Activated CD4-positive, alpha-beta T cell treated with anti-CD3 and anti-CD28 coated beads, Interleukin-2, amount 50 U/mL, for 1 hour (primary cell): ENCODE measurements at regions not wholly inside any gene's neighbourhood (a gene's known extent, or its start where the extent isn't known, plus 50 kb on each side); places are given as distances from the start of the nearest gene placed in this dataset.
"Not testable (repeated sequence)": the region's sequence is repeated elsewhere in the genome, so short reads cannot be mapped to it uniquely, and the experiment has no call there.

Source experiments
- DNase-seq: peaks from one replicate; pipeline ENCODE4 v3.0.0-alpha.2; 2020

DNA sequence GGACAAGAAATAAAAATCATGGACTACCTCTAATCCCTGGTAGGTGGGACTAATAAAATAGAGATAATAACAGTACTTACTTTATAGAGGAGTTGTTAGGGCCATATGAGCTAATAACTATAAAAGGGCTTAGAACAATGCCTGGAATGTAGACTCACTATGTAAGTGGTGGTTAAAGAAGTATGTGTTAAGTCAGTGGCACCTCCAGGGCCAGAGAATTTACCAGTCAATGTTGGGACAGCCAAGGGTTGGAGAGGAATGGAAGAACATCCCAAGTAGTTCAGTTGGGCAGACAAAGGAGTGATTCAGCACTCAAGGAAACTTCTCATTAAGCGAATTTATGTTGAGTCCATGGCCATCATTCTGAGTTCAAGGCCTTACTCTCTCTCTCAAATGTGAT is 116.8 kb downstream of the OTOR start:
- DNase-seq, result no peak

- no peak for DNase-seq
Observed at GRCh38 chr20:16865406-16865805, 117.2 kb downstream of the OTOR start.

GRCh38 chr20:16873124-16873523 is 125.0 kb downstream of the OTOR start:
- DNase-seq, result not testable (repeated sequence)

DNA sequence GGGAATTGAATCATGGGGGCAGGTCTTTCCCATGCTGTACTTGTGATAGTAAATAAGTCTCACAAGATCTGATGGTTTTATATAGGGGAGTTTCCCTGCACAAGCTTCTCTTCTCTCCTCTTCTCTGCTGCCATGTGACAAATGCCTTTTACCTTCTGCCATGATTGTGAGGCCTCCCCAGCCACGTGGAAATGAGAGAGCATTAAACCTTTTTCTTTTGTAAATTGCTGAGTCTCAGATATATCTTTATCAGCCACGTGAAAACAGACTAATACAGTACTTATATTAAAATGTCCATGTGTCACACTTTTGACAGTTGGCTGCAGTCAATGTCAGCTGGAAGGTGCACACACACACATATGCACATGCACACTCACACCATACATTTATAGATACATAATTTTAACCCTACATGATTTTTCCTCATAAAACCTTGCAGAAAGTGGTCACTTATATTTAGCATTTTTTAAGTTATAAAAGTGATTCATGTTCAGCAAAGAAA is 128.9 kb downstream of the OTOR start:
- no peak for DNase-seq

GRCh38 chr20:16885746-16886145 is 137.6 kb downstream of the OTOR start:
- DNase-seq, result no peak

- no peak for DNase-seq
Observed at GRCh38 chr20:16898433-16898832, 150.3 kb downstream of the OTOR start.

GRCh38 chr20:16902662-16903061 is 154.5 kb downstream of the OTOR start:
- no peak for DNase-seq

- DNase-seq, result no peak
Observed at GRCh38 chr20:16904751-16905150, 156.6 kb downstream of the OTOR start.

GRCh38 chr20:16914277-16914676 is 166.1 kb downstream of the OTOR start:
- no peak for DNase-seq

DNA sequence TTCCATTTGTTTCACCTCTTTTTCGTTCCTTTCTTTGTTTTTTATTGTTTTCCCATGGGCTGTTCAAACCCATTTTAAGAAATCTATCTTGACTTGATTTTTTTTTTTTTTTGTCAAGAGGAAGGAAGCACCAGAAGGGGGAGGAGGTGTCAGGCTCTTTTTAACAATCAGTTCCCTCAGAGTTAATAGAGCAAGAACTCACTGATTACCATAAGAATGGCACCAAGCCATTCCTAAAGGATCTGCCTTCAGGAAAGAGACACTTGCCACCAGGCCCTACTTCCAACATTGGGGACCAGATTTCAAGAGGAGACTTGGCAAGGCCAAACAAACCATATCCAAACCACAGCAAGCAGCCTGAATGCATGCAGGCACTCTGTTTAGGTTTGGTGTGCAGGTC is 168.0 kb downstream of the OTOR start:
- DNase-seq, result no peak

GRCh38 chr20:16917636-16918035 is 169.5 kb downstream of the OTOR start:
- DNase-seq, result no peak

DNA sequence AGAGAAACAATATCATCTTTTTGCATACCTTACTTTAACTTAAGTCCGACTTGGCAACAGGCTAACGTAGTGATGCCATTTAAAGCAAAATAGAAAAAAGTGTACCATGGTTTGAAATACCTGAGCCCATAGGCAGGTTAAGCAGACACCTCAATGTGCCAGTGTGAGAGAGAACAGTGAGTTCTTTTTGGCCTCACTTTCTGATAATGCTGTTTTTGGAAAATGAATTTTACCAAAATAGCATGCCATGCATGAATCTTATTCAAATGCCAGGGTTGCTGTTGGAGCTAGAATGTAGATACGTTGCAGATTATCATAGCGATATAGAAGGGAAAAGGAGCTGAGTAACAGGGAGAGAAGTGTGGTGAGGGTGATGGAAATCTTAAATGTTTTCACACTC is 170.2 kb downstream of the OTOR start:
- no peak for DNase-seq

- DNase-seq, result no peak
Observed at GRCh38 chr20:16919841-16920240, 171.7 kb downstream of the OTOR start.

GRCh38 chr20:16922834-16923233 is 174.7 kb downstream of the OTOR start:
- no peak for DNase-seq

- DNase-seq, result no peak
Observed at GRCh38 chr20:16926626-16927430, 178.7 kb downstream of the OTOR start.

GRCh38 chr20:16929756-16930155 is 181.6 kb downstream of the OTOR start:
- no peak for DNase-seq

- DNase-seq, result no peak
Observed at GRCh38 chr20:16930656-16931055, 182.5 kb downstream of the OTOR start.

- no peak for DNase-seq
Observed at GRCh38 chr20:16939051-16939450, 190.9 kb downstream of the OTOR start.

DNA sequence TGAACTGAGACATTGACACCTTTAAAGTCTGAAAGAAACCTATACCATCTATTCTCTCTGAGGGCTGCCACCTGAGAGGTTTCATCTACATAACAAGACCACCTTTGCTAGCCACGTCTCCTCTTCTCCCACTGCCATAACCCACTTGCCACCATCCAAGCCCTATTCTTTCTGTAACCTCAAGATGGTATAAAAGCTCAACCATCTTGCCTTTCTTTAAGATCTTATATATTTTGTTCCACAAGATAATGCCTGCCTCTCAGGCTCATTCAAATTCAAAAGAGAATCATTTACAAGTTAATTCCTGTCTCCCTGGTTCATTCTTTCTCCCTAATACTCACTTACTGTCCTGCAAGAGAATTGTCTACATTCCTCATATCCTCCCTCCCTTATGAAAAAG is 192.5 kb downstream of the OTOR start:
- DNase-seq, result no peak

DNA sequence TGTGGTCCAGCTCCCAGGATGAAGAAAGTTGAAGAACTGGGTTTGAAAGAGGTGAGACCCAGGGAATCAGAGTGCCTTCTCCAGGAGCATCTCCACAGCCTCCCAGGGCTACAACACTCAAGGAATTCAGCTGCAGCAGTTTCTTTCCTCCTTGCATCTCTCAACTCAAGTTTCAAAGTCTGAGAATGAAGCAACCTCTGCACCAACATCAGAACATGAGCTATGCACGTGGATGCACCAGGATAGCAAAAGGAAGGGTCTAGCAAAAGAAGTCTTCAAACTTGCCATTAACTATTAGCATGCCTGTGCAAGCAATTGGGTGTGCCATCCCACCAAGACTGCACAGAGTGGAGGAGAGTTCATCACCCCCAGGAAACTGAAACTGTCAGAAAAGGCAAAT is 193.9 kb downstream of the OTOR start:
- DNase-seq, result no peak

GRCh38 chr20:16942756-16943155 is 194.6 kb downstream of the OTOR start:
- DNase-seq, result no peak

DNA sequence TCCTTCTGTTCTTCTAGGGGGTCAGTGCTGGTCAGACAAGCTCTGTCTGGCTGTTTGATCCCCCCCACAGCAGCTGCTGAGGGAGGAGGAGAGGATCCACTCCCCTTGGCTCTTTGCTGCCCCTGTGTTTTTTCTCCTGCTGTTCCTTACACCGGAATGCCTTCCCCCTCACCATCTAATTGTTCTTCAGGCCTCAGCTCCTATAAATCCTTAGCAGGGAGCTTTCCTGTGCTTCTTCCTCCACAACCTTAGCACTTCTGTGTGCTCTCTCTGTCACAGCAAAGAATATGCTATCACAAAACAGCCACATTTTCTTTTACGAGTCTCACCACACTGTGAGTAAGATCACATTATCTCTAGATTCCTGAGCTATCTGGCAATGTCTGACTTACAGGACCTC is 196.6 kb downstream of the OTOR start:
- DNase-seq, result no peak

DNA sequence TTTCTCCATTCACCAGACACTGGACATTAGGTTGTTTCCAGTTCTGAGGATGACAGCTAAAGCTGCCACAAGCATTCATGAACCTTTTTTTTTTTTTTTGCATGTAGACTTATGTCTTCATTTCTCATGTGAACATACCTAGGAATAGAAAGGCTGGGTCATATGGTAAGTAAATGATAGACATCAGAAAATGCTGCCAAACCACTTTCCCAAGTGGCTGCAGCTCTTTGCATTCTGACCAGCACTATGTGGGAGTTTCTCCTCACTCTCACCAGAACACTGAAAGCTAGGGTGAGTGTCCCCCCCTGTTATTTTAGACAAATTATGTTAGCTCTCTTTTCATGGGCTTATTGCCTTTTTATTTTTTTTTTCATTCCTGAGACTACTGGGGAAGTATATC is 197.5 kb downstream of the OTOR start:
- DNase-seq, result no peak

DNA sequence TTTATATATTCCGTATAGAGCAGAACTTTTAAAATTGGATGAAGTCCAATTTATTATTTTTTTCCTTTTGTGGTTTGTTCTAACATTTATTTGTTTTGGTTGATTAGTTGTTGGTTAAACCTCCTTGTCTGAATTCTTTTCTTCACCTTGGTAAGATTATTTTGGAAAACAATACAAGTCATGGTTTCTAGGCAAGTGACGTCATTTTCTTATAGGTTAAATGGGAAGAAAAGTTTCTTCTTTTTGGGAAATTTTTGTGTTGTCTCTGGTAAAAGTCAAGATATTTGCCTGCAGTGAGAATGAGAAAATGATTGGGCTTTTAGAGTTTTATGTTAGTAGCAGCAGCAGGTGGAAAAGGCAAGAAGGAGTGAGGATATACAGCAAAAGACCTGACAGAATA is 197.9 kb downstream of the OTOR start:
- no peak for DNase-seq

DNA sequence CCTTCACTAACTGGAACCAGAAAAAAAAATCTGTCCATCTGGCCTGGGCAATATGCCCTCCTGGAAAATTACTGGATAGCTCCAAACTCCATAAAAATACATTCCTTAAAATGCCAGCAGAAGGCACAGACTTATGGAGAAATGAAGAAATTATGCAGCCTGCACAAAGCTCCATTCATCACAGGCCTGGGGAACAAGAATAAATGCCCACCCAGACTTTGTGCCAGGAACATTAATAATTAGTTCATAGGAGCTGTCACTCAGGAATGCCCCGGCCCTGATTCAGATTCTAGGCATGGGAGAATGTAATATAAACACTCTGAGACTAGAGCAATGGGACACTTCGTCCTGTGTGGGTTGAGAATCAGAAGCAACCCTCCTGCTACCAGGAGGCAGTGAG is 199.3 kb downstream of the OTOR start:
- DNase-seq, result no peak
